Activated CD4-positive, alpha-beta T cell treated with anti-CD3 and anti-CD28 coated beads for 4 hours (primary cell): ENCODE measurements at regions not wholly inside any gene's neighbourhood (a gene's known extent, or its start where the extent isn't known, plus 50 kb on each side); places are given as distances from the start of the nearest gene placed in this dataset.

Experiments
- DNase-seq, 2 donors: peaks; one replicate each; pipeline ENCODE4 v3.0.0-alpha.2; 2020

GRCh38 chr5:73338256-73339050 is 110.1 kb downstream of the FOXD1 start:
- no peak for DNase-seq

- no peak for DNase-seq
These were observed 110.9 kb downstream of the FOXD1 start for GRCh38 chr5:73337586-73338255.

- no peak for DNase-seq
These were observed 112.2 kb downstream of the FOXD1 start for GRCh38 chr5:73336366-73336765.

GRCh38 chr5:73333944-73334703 is 114.5 kb downstream of the FOXD1 start:
- no peak for DNase-seq

GRCh38 chr5:73330613-73331012 is 118.0 kb downstream of the FOXD1 start:
- DNase-seq: no peak

GRCh38 chr5:73328640-73329039 is 119.9 kb downstream of the FOXD1 start:
- no peak for DNase-seq

GRCh38 chr5:73327908-73328455 is 120.6 kb downstream of the FOXD1 start:
- DNase-seq: no peak

- no peak for DNase-seq
These were observed 123.0 kb downstream of the FOXD1 start for GRCh38 chr5:73325546-73325945.

GRCh38 chr5:73323466-73323865 is 125.1 kb downstream of the FOXD1 start:
- no peak for DNase-seq

GRCh38 chr5:73322437-73323076 is 126.0 kb downstream of the FOXD1 start:
- DNase-seq: no peak

GRCh38 chr5:73321757-73322436 is 126.7 kb downstream of the FOXD1 start:
- no peak for DNase-seq

- no peak for DNase-seq
These were observed 129.5 kb downstream of the FOXD1 start for GRCh38 chr5:73319036-73319435.

- DNase-seq: no peak
These were observed 130.3 kb downstream of the FOXD1 start for GRCh38 chr5:73318308-73318719.

- DNase-seq: no peak
These were observed 131.1 kb downstream of the FOXD1 start for GRCh38 chr5:73317523-73317922.

GRCh38 chr5:73314395-73315257 is 134.0 kb downstream of the FOXD1 start:
- no peak for DNase-seq

GRCh38 chr5:73312872-73313510 is 135.6 kb downstream of the FOXD1 start:
- DNase-seq: no peak

GRCh38 chr5:73312146-73312871 is 136.3 kb downstream of the FOXD1 start:
- no peak for DNase-seq

- DNase-seq: no peak
These were observed 137.1 kb downstream of the FOXD1 start for GRCh38 chr5:73311291-73312110.
